Right lobe of liver (tissue), 6 donors: ENCODE measurements at regions not wholly inside any gene's neighbourhood (a gene's known extent, or its start where the extent isn't known, plus 50 kb on each side); places are given as distances from the start of the nearest gene placed in this dataset.
"Not testable (repeated sequence)": the region's sequence is repeated elsewhere in the genome, so short reads cannot be mapped to it uniquely, and the experiment has no call there.

Experiments used
- ATAC-seq, 4 donors: fragments of 200-7000 bp; cut with Tn5 transposase; one replicate each; pipeline ENCODE4 v1.9.1; 2020; ENCODE audit warnings: mild to moderate bottlenecking in 4 of 4, moderate library complexity in 4 of 4
- DNase-seq, 3 donors: peaks; one replicate each; pipeline ENCODE4 v3.0.0-alpha.2; 2020
- H3K27ac ChIP-seq, 3 donors: fragments of 200-600 bp; one replicate each; pipeline ENCODE4 v1.8.0; 2022
- H3K27me3 ChIP-seq, 2 donors: fragments of 200-600 bp; one replicate each; pipeline ENCODE4 v1.8.0; 2022
- H3K36me3 ChIP-seq, 4 donors: fragments of 200-600 bp; sonication (generic) in 1 of 4; one replicate each; pipeline versions ENCODE4 v1.5.1 to v1.8.0; 2017 to 2022; ENCODE audit warnings: control low read depth in 1 of 4
- H3K4me1 ChIP-seq, 4 donors: fragments of 200-600 bp; sonication (generic) in 1 of 4; one replicate each; pipeline versions ENCODE4 v1.5.1 to v1.8.0; 2017 to 2022; ENCODE audit warnings: control low read depth in 1 of 4
- H3K4me3 ChIP-seq, 3 donors: fragments of 200-600 bp; one replicate each; pipeline ENCODE4 v1.8.0; 2022
- H3K9me3 ChIP-seq, 4 donors: fragments of 200-600 bp; sonication (generic) in 1 of 4; one replicate each; pipeline versions ENCODE4 v1.5.1 to v1.8.0; 2017 to 2022; ENCODE audit warnings: control low read depth in 1 of 4
- CTCF ChIP-seq, 4 donors: fragments of 200-600 bp in 3 of 4; fragments of 450-650 bp in 1 of 4; IDR thresholded peaks; one replicate each; pipeline versions ENCODE4 v1.5.1 to v1.8.0; 2016 to 2022; ENCODE audit warnings: antibody characterized with exemption in 4 of 4, mild to moderate bottlenecking in 2 of 4
- POLR2A ChIP-seq: fragments of 450-650 bp; IDR thresholded peaks from one replicate; pipeline ENCODE4 v1.6.1; 2017; ENCODE audit warnings: antibody characterized with exemption, mild to moderate bottlenecking
- WGBS: methylation state at CpG from one replicate; pipeline ENCODE4 v1.1.6; 2018; ENCODE audit warnings: low coverage, low lambda C conversion rate; ENCODE audit not compliant: insufficient coverage; ENCODE audit errors: missing lambda C conversion rate; 5-methylcytosine and 5-hydroxymethylcytosine counted together
- intact Hi-C, 2 donors: fragments of 100-400 bp; cut with DNase I; formaldehyde crosslinking; loops; one replicate each; pipeline versions ENCODE4 v1.11.2 to v1.14.1; 2022
- donor health status: DM: no; HTN: yes; CAD: no.
- donor health status: DM: no; HTN: no; CAD: no.
- donor health status: DM: no; HTN: no; CAD: no.
- donor health status: DM: no; HTN: yes; CAD: no.
- donor health status: DM: no; HTN: yes; CAD: no.

- TF ChIP-seq POLR2A (no peak), CTCF (IDR thresholded peaks at IDR 0.05) (no peak)
- no peaks in the 10 kb centered on the region for H3K36me3 ChIP-seq
- ATAC-seq: no peak
- H3K4me1 ChIP-seq: no peaks in the 10 kb centered on the region
- no peaks in the 10 kb centered on the region for H3K9me3 ChIP-seq
- H3K4me3 ChIP-seq: no peak overlapping the region
- no peak for DNase-seq
- H3K27me3 ChIP-seq: no peaks in the 10 kb centered on the region
- intact Hi-C loops: no loop called here
- no peak overlapping the region for H3K27ac ChIP-seq
- WGBS: 69% methylated on average over 2 of the region's 2 CpGs
These were observed 92.2 kb upstream of the SLIT2 start for GRCh38 chr4:20159516-20159915.

GRCh38 chr4:20158195-20158594 is 93.5 kb upstream of the SLIT2 start:
- Histone ChIP-seq H3K4me1 (no peaks in the 10 kb centered on the region), H3K4me3 (no peak overlapping the region), H3K27me3 (no peaks in the 10 kb centered on the region), H3K9me3 (no peaks in the 10 kb centered on the region), H3K27ac (no peak overlapping the region), H3K36me3 (no peaks in the 10 kb centered on the region)
- intact Hi-C loops: no loop called here
- no peak for DNase-seq
- no peak for ATAC-seq
- TF ChIP-seq POLR2A (no peak), CTCF (IDR thresholded peaks at IDR 0.05) (no peak)
- WGBS: 54% methylated on average over 2 of the region's 2 CpGs

- TF ChIP-seq CTCF (IDR thresholded peaks at IDR 0.05): no peak
- no peak for TF ChIP-seq POLR2A
- H3K9me3 ChIP-seq: no peaks in the 10 kb centered on the region
- H3K4me1 ChIP-seq: no peaks in the 10 kb centered on the region
- DNase-seq (no peak), ATAC-seq (no peak)
- no peaks in the 10 kb centered on the region for H3K36me3 ChIP-seq
- no peaks in the 10 kb centered on the region for H3K27me3 ChIP-seq
- WGBS: 19% methylated on average over 1 of the region's 2 CpGs
- no peak overlapping the region for H3K27ac ChIP-seq
- no peak overlapping the region for H3K4me3 ChIP-seq
- intact Hi-C loops: no loop called here
These were observed 100.3 kb upstream of the SLIT2 start for GRCh38 chr4:20151436-20151835.

- intact Hi-C loops, H3K9me3 ChIP-seq, H3K27ac ChIP-seq, DNase-seq, H3K36me3 ChIP-seq, ATAC-seq, H3K27me3 ChIP-seq, H3K4me1 ChIP-seq, H3K4me3 ChIP-seq: not testable (repeated sequence)
- 62% methylated on average over 3 of the region's 3 CpGs for WGBS
These were observed 102.6 kb upstream of the SLIT2 start for GRCh38 chr4:20149143-20149542.

GRCh38 chr4:20137176-20137575 is 114.5 kb upstream of the SLIT2 start:
- no peak overlapping the region for H3K27ac ChIP-seq
- no peaks in the 10 kb centered on the region for H3K27me3 ChIP-seq
- intact Hi-C loops: no loop called here
- DNase-seq: no peak
- H3K9me3 ChIP-seq: no peaks in the 10 kb centered on the region
- no peaks in the 10 kb centered on the region for H3K36me3 ChIP-seq
- no peaks in the 10 kb centered on the region for H3K4me1 ChIP-seq
- ATAC-seq: no peak
- TF ChIP-seq CTCF (IDR thresholded peaks at IDR 0.05) (no peak), POLR2A (no peak)
- no peak overlapping the region for H3K4me3 ChIP-seq
- 50% methylated on average over 2 of the region's 2 CpGs for WGBS
